ENCODE measurements at regions not wholly inside any gene's neighbourhood (a gene's known extent, or its start where the extent isn't known, plus 50 kb on each side); places are given as distances from the start of the nearest gene placed in this dataset.

DNA sequence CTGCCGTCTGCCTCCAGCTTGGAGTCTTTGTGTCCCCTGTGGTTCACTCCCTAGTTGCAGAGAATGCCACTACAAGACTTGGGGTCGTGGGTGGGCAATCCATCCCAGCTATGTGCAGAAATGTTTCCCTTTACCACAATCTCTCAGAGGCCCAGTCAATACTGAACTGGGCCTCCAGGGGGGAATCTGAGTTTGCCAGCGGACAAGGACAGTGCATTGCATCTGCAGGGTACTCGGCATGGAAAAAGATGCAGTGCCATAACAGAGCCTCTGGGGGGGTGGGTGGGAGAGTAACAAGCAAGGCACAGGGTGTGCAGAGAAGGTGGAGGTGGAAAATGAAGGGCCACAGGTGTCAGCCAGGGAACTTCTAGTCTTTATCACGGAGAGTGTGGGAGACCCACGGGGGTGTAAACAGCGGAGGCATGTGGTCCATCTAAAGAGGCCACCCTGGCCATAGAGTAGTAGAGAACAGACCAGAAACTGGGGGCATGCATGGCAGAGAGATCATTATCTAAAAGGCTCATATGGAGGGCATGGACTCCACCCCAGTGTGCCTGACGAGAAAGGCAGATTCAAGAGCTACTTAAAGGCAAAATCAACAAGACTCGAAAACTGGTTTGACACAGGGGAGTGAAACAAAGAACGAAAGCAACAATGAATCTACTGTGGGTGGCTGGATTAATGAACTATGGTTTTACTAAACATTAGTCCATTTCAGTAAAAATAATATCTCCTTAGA is 182.4 kb downstream of the ANXA2 start:
- Histone ChIP-seq H3K36me3 (ENCODE audit: control insufficient read depth in 1 of 2, insufficient read depth in 2 of 2, low read length in 2 of 2) (no peaks in the 10 kb centered on the region), H3K27me3 (ENCODE audit: low read depth, low read length) (no peaks in the 10 kb centered on the region)

DNA sequence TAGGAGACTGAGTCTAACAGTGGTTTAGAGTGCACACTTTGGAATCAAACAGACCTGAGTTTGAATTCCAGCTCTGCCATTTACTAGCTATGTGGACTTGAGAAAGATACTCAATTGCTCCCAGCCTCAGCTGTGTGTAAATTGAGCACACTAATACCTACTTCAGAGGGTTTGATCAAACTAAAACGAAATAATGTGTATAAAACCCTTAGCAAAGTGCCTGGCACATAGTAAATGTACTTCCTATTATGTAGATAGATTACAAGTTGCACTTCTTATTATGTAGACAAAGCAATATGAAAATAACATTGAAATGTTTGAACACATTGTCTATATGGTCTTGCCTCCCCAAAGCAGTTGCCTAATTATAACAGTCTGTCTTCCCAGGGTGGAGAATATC is 180.6 kb downstream of the ANXA2 start:
- no peaks in the 10 kb centered on the region for H3K9me3 ChIP-seq (ENCODE audit: control insufficient read depth in 1 of 2, low read length in 2 of 2)
- H3K27ac ChIP-seq (ENCODE audit: low read length): no peak overlapping the region
- H3K27me3 ChIP-seq (ENCODE audit: low read depth, low read length): no peaks in the 10 kb centered on the region
- no peaks in the 10 kb centered on the region for H3K36me3 ChIP-seq (ENCODE audit: control insufficient read depth in 1 of 2, insufficient read depth in 2 of 2, low read length in 2 of 2)
- H3K4me3 ChIP-seq (ENCODE audit: low read depth in 1 of 2, low read length in 2 of 2): no peak overlapping the region
- H3K4me1 ChIP-seq (ENCODE audit: control insufficient read depth in 1 of 2, insufficient read depth in 2 of 2, low read length in 2 of 2): no peaks in the 10 kb centered on the region

More for the DNA sequence above, 182.4 kb downstream of the ANXA2 start:
- Histone ChIP-seq H3K9me3 (ENCODE audit: control insufficient read depth in 1 of 2, low read length in 2 of 2) (no peaks in the 10 kb centered on the region), H3K4me1 (ENCODE audit: control insufficient read depth in 1 of 2, insufficient read depth in 2 of 2, low read length in 2 of 2) (no peaks in the 10 kb centered on the region), H3K4me3 (ENCODE audit: low read depth in 1 of 2, low read length in 2 of 2) (no peak overlapping the region), H3K27ac (ENCODE audit: low read length) (no peak overlapping the region)

DNA sequence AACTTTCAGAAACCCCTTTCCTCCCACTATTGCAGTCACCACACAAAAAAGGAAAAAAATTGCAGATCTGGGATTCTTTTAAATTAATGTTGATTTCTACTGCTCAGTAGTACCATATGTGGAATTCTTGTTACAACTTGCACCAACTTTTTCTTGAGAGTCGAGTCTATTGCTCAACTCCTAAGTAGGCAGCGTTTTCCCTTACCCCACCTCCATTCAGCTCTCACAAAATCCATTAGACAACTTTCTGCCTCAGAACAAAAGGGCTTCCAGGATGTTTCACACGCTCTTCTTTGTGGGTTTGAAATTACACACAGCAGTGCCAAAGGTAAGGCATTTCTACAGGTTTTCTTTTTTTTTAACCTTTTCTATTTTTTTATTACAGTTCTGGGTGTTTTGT is 179.5 kb downstream of the ANXA2 start:
- Histone ChIP-seq H3K4me1 (ENCODE audit: control insufficient read depth in 1 of 2, insufficient read depth in 2 of 2, low read length in 2 of 2) (no peaks in the 10 kb centered on the region), H3K36me3 (ENCODE audit: control insufficient read depth in 1 of 2, insufficient read depth in 2 of 2, low read length in 2 of 2) (no peaks in the 10 kb centered on the region), H3K27ac (ENCODE audit: low read length) (no peak overlapping the region), H3K27me3 (ENCODE audit: low read depth, low read length) (no peaks in the 10 kb centered on the region), H3K9me3 (ENCODE audit: control insufficient read depth in 1 of 2, low read length in 2 of 2) (no peaks in the 10 kb centered on the region), H3K4me3 (ENCODE audit: low read depth in 1 of 2, low read length in 2 of 2) (no peak overlapping the region)

DNA sequence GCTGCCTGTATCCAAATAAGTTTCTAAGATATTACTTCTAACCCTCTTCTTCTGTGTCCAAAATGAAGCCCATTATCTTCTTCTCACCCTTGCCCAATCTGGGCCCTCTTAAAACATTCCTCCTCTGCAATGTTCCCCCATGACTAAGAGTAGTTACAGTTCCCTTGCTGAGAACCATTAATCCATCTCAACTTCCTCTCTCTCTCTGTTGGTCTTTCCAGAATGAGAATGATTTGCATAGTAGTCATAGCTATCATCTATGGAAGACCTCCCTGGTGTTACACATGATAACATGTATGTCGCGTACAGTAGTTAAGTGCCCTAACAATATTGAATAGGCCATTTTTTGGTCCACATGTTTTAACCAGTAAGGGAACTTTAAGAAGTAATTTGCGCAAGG is 177.9 kb downstream of the ANXA2 start:
- no peaks in the 10 kb centered on the region for H3K4me1 ChIP-seq (ENCODE audit: control insufficient read depth in 1 of 2, insufficient read depth in 2 of 2, low read length in 2 of 2)
- H3K36me3 ChIP-seq (ENCODE audit: control insufficient read depth in 1 of 2, insufficient read depth in 2 of 2, low read length in 2 of 2): no peaks in the 10 kb centered on the region
- no peak overlapping the region for H3K27ac ChIP-seq (ENCODE audit: low read length)
- H3K9me3 ChIP-seq (ENCODE audit: control insufficient read depth in 1 of 2, low read length in 2 of 2): no peaks in the 10 kb centered on the region
- no peaks in the 10 kb centered on the region for H3K27me3 ChIP-seq (ENCODE audit: low read depth, low read length)
- no peak overlapping the region for H3K4me3 ChIP-seq (ENCODE audit: low read depth in 1 of 2, low read length in 2 of 2)

DNA sequence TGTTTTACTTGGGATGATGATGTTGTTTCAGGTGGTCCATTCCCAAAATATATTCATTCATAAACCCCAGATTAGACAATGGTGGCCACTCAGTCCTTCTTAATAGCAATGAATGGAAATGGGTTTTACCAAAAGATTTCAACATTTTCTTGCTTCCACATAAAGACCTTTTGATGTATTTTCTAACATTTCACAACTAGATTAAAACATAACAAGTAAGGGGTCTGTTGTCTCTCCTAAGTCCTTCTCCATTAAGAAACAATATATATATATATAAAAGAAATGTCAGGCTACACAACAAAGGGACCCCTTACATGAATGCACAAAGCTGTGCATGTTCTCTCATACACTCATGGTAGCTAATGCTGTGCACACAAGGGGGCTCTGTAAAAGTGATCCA is 176.4 kb downstream of the ANXA2 start:
- Histone ChIP-seq H3K4me1 (ENCODE audit: control insufficient read depth in 1 of 2, insufficient read depth in 2 of 2, low read length in 2 of 2) (no peaks in the 10 kb centered on the region), H3K27me3 (ENCODE audit: low read depth, low read length) (no peaks in the 10 kb centered on the region), H3K9me3 (ENCODE audit: control insufficient read depth in 1 of 2, low read length in 2 of 2) (no peaks in the 10 kb centered on the region), H3K4me3 (ENCODE audit: low read depth in 1 of 2, low read length in 2 of 2) (no peak overlapping the region), H3K36me3 (ENCODE audit: control insufficient read depth in 1 of 2, insufficient read depth in 2 of 2, low read length in 2 of 2) (no peaks in the 10 kb centered on the region), H3K27ac (ENCODE audit: low read length) (no peak overlapping the region)

DNA sequence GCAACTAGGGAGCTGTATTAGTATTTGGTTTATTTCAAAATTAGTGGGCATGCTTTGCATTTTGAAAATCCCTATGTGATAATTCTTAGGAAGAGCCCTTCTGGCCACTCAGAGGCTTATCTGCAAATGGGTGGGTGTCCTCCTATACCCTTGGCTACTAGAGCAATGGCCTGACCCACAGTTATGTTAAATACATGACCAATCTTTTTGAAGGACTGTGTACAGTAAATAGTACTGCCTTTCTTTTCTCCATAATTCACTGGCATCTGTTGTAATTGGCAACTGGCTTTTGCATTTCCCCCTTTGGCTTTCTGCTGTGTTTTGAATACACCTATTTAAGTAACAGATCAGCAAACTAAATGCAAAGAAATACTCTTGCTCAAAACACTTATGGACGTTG is 175.4 kb downstream of the ANXA2 start:
- H3K27me3 ChIP-seq (ENCODE audit: low read depth, low read length): no peaks in the 10 kb centered on the region
- H3K36me3 ChIP-seq (ENCODE audit: control insufficient read depth in 1 of 2, insufficient read depth in 2 of 2, low read length in 2 of 2): no peaks in the 10 kb centered on the region
- no peak overlapping the region for H3K4me3 ChIP-seq (ENCODE audit: low read depth in 1 of 2, low read length in 2 of 2)
- H3K27ac ChIP-seq (ENCODE audit: low read length): no peak overlapping the region
- H3K4me1 ChIP-seq (ENCODE audit: control insufficient read depth in 1 of 2, insufficient read depth in 2 of 2, low read length in 2 of 2): no peaks in the 10 kb centered on the region
- no peaks in the 10 kb centered on the region for H3K9me3 ChIP-seq (ENCODE audit: control insufficient read depth in 1 of 2, low read length in 2 of 2)

DNA sequence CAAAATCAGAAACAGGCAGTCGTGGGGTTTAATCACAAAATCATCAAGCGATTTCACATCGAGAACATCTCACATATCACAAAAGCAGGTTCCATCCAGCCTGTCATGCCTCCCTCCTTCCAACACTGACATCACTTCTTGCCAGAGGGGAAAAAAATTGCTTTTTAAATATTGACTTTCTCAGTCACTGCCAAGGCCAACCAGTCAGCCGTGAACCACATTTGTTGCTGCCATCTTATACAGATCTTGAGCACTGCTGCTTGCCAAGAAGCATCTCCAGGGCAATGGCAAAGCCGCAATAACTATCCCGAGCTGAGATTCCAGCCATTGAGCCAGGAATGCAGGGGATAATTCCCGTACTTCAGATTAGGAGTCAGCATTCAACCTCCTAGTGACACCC is 174.6 kb downstream of the ANXA2 start:
- no peaks in the 10 kb centered on the region for H3K9me3 ChIP-seq (ENCODE audit: control insufficient read depth in 1 of 2, low read length in 2 of 2)
- H3K4me1 ChIP-seq (ENCODE audit: control insufficient read depth in 1 of 2, insufficient read depth in 2 of 2, low read length in 2 of 2): no peaks in the 10 kb centered on the region
- H3K36me3 ChIP-seq (ENCODE audit: control insufficient read depth in 1 of 2, insufficient read depth in 2 of 2, low read length in 2 of 2): no peaks in the 10 kb centered on the region
- no peak overlapping the region for H3K4me3 ChIP-seq (ENCODE audit: low read depth in 1 of 2, low read length in 2 of 2)
- no peaks in the 10 kb centered on the region for H3K27me3 ChIP-seq (ENCODE audit: low read depth, low read length)
- H3K27ac ChIP-seq (ENCODE audit: low read length): no peak overlapping the region

DNA sequence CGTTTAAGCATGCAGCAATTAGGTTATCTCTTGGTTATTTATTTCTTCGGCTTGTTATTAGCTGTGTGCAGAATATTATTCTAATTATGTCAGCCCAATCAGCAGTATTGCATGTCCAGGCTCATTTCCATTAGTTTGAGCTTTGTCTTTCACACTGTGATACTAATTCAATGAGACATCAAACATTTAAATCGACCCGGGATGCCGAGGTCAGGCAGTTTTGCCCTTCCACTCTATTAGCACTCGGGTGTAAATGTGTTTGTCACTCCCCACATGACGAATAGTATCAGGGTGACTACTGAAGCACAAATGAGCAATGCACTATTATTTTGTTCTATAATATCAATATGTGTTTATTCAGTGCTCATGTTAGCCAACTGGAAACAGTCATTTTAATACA is 170.9 kb downstream of the ANXA2 start:
- H3K4me3 ChIP-seq (ENCODE audit: low read depth in 1 of 2, low read length in 2 of 2): no peak overlapping the region
- no peaks in the 10 kb centered on the region for H3K36me3 ChIP-seq (ENCODE audit: control insufficient read depth in 1 of 2, insufficient read depth in 2 of 2, low read length in 2 of 2)
- H3K27me3 ChIP-seq (ENCODE audit: low read depth, low read length): peaks cover 4% of the 10 kb centered on the region
- no peaks in the 10 kb centered on the region for H3K9me3 ChIP-seq (ENCODE audit: control insufficient read depth in 1 of 2, low read length in 2 of 2)
- H3K4me1 ChIP-seq (ENCODE audit: control insufficient read depth in 1 of 2, insufficient read depth in 2 of 2, low read length in 2 of 2): no peaks in the 10 kb centered on the region
- no peak overlapping the region for H3K27ac ChIP-seq (ENCODE audit: low read length)

DNA sequence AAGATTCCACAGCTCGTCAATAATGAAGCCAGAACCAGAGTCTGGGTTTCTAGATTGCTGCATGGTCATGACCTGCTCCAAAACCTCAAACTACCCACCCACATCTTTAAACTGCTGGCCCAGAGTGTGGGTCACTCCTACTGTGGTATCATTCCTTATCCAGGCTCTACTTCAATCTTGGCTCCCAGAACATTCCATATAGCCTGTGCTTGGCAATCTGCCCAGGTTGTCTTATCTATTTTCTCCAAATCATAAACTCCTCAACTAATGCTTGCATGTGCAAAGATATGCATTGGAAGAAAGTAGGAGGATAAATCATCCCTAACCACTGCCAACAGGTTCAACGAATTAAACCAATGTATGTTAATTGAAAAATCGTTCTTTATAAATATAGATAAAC is 169.7 kb downstream of the ANXA2 start:
- peaks cover 4% of the 10 kb centered on the region for H3K27me3 ChIP-seq (ENCODE audit: low read depth, low read length)
- H3K27ac ChIP-seq (ENCODE audit: low read length): no peak overlapping the region
- no peaks in the 10 kb centered on the region for H3K4me1 ChIP-seq (ENCODE audit: control insufficient read depth in 1 of 2, insufficient read depth in 2 of 2, low read length in 2 of 2)
- H3K9me3 ChIP-seq (ENCODE audit: control insufficient read depth in 1 of 2, low read length in 2 of 2): no peaks in the 10 kb centered on the region
- no peaks in the 10 kb centered on the region for H3K36me3 ChIP-seq (ENCODE audit: control insufficient read depth in 1 of 2, insufficient read depth in 2 of 2, low read length in 2 of 2)
- no peak overlapping the region for H3K4me3 ChIP-seq (ENCODE audit: low read depth in 1 of 2, low read length in 2 of 2)

DNA sequence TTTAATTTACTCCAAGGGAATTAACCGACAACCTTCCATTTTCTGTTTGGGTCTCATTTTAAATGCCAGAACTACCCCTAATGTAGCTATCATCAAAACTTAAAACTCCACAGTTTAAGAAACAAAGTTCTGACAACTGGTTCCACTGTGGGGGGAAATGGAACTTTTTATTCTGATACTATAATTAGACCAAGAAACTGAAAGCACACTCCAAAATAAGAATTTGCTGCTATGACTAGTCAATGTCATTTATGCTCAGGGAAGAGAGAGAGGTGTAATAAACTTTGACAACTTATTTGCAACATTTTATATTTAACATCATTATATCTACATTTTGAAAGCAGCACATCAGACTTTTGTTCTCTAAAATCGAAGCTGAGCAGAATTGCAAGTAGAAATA is 169.2 kb downstream of the ANXA2 start:
- Histone ChIP-seq H3K9me3 (ENCODE audit: control insufficient read depth in 1 of 2, low read length in 2 of 2) (no peaks in the 10 kb centered on the region), H3K4me3 (ENCODE audit: low read depth in 1 of 2, low read length in 2 of 2) (no peak overlapping the region), H3K4me1 (ENCODE audit: control insufficient read depth in 1 of 2, insufficient read depth in 2 of 2, low read length in 2 of 2) (no peaks in the 10 kb centered on the region), H3K36me3 (ENCODE audit: control insufficient read depth in 1 of 2, insufficient read depth in 2 of 2, low read length in 2 of 2) (no peaks in the 10 kb centered on the region), H3K27ac (ENCODE audit: low read length) (no peak overlapping the region), H3K27me3 (ENCODE audit: low read depth, low read length) (peaks cover 4% of the 10 kb centered on the region)

DNA sequence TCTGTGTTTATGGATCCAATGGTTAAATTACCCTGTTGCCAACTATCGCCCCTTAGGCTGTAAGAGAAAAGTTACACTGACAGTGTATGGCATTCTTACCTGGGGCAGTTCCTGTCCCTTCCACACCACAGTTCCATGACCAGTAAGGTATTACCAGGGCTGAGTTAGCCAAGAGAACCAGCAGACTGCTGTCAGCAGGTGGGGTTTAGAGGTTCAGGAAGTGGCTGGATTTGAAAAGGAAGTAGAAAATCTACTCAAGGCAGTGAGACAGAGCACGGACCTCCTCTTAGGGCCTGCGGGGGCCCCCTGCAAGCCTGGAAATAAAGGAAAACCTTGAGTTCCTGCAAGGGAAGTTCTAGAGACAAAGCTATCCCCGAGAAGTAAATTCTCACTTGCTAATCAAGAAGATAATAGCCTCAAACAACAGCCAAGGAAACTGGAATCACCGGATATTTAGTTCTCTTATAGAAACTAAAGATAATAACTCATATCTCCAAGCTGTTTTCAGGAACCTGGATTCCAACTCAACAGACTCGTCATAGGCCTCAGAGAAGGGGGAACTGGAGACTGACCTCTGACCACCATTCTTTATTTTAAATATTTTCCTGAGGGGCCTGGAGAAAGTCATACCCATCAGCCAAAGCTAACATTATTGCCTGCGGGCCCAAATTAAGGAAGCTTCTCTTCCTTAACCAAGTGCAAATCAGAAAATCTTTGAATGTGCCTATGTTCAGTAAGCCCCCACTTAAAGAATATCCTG is 161.7 kb downstream of the ANXA2 start:
- H3K27ac ChIP-seq (ENCODE audit: low read length): no peak overlapping the region
- peaks cover 0 to 3% of the 10 kb centered on the region in 2 donors for H3K9me3 ChIP-seq (ENCODE audit: control insufficient read depth in 1 of 2, low read length in 2 of 2)
- no peaks in the 10 kb centered on the region for H3K36me3 ChIP-seq (ENCODE audit: control insufficient read depth in 1 of 2, insufficient read depth in 2 of 2, low read length in 2 of 2)

More for the DNA sequence above, 161.7 kb downstream of the ANXA2 start:
- Histone ChIP-seq H3K4me1 (ENCODE audit: control insufficient read depth in 1 of 2, insufficient read depth in 2 of 2, low read length in 2 of 2) (no peaks in the 10 kb centered on the region), H3K4me3 (ENCODE audit: low read depth in 1 of 2, low read length in 2 of 2) (no peak overlapping the region), H3K27me3 (ENCODE audit: low read depth, low read length) (no peaks in the 10 kb centered on the region)
